KMS-11 (cell line): ENCODE measurements at regions not wholly inside any gene's neighbourhood (a gene's known extent, or its start where the extent isn't known, plus 50 kb on each side); places are given as distances from the start of the nearest gene placed in this dataset.

Experiments used
- H2AFZ ChIP-seq: fragments of 200-600 bp; sonication (generic); 2 replicates; pipeline ENCODE4 v1.6.1; 2016; ENCODE audit warnings: antibody characterized with exemption, mixed run types, low read depth
- H3K27ac ChIP-seq: fragments of 200-600 bp; sonication (generic); 2 replicates; pipeline ENCODE4 v1.6.1; 2016; ENCODE audit warnings: mild to moderate bottlenecking, mixed run types
- H3K27me3 ChIP-seq: fragments of 200-600 bp; sonication (generic); 2 replicates; pipeline ENCODE4 v1.6.1; 2017; ENCODE audit warnings: mild to moderate bottlenecking, low read depth, mixed run types, moderate library complexity; ENCODE audit not compliant: insufficient read depth
- H3K36me3 ChIP-seq: fragments of 200-600 bp; sonication (generic); 2 replicates; pipeline ENCODE4 v1.6.1; 2017; ENCODE audit warnings: mild to moderate bottlenecking, mixed run types; ENCODE audit not compliant: insufficient read depth
- H3K4me1 ChIP-seq: fragments of 200-600 bp; sonication (generic); 2 replicates; pipeline ENCODE4 v1.6.1; 2016; ENCODE audit warnings: mild to moderate bottlenecking, low read depth, mixed run types; ENCODE audit not compliant: poor library complexity, severe bottlenecking
- H3K4me2 ChIP-seq: fragments of 200-600 bp; sonication (generic); 2 replicates; pipeline ENCODE4 v1.7.0; 2016; ENCODE audit warnings: mild to moderate bottlenecking, mixed run types
- H3K4me3 ChIP-seq: fragments of 200-600 bp; sonication (generic); IDR thresholded peaks from 2 replicates; pipeline ENCODE4 v1.6.1; 2017; ENCODE audit warnings: low read depth, low read length, mixed read lengths; ENCODE audit not compliant: insufficient read depth
- H3K79me2 ChIP-seq: fragments of 200-600 bp; sonication (generic); 2 replicates; pipeline ENCODE4 v1.6.1; 2016; ENCODE audit warnings: low read depth, mixed run types; ENCODE audit not compliant: insufficient read depth
- H3K9ac ChIP-seq: fragments of 200-600 bp; sonication (generic); 2 replicates; pipeline ENCODE4 v1.6.1; 2016; ENCODE audit warnings: mild to moderate bottlenecking, mixed run types
- H4K20me1 ChIP-seq: fragments of 200-600 bp; sonication (generic); 2 replicates; pipeline ENCODE4 v1.6.1; 2016; ENCODE audit warnings: mild to moderate bottlenecking, mixed run types; ENCODE audit not compliant: insufficient read depth
- TF ChIP-seq, protein P1 (sequence below): fragments of 200-600 bp; sonication (generic); conservative IDR thresholded peaks from 2 replicates; pipeline ENCODE4 v1.6.1; 2017; ENCODE audit warnings: low read depth, mild to moderate bottlenecking, antibody characterized with exemption, low read length, moderate library complexity, mixed read lengths

DNA sequence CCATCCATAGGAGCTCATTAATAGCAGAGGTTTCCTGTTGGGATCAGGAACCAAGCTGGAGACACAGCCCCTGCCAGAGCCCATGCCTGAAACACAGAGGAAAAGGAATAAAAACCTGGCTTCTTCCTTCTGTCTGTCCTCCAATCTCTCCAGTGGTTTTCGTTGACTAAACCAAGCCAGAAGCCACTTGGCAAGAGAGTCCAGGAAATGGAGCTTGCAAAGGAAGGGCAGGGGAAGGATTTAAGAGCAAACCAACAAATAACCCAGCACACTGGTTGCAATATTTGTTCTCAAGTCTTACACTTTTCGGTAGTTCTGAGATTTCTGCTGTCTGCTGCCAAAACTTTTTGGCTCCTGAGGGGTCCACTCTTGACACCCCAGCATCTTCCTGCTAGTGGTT, 137.0 kb upstream of the BMP2 start:
- Histone ChIP-seq H3K9ac (no peak overlapping the region), H3K27ac (no peak overlapping the region), H3K4me3 (no peak overlapping the region), H3K4me1 (no peaks in the 10 kb centered on the region), H3K79me2 (no peaks in the 10 kb centered on the region), H2AFZ (no peak overlapping the region), H3K27me3 (no peaks in the 10 kb centered on the region), H3K4me2 (no peak overlapping the region), H3K36me3 (no peaks in the 10 kb centered on the region), H4K20me1 (no peaks in the 10 kb centered on the region)
- TF ChIP-seq, protein P1, sequence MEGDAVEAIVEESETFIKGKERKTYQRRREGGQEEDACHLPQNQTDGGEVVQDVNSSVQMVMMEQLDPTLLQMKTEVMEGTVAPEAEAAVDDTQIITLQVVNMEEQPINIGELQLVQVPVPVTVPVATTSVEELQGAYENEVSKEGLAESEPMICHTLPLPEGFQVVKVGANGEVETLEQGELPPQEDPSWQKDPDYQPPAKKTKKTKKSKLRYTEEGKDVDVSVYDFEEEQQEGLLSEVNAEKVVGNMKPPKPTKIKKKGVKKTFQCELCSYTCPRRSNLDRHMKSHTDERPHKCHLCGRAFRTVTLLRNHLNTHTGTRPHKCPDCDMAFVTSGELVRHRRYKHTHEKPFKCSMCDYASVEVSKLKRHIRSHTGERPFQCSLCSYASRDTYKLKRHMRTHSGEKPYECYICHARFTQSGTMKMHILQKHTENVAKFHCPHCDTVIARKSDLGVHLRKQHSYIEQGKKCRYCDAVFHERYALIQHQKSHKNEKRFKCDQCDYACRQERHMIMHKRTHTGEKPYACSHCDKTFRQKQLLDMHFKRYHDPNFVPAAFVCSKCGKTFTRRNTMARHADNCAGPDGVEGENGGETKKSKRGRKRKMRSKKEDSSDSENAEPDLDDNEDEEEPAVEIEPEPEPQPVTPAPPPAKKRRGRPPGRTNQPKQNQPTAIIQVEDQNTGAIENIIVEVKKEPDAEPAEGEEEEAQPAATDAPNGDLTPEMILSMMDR, result no peak

DNA sequence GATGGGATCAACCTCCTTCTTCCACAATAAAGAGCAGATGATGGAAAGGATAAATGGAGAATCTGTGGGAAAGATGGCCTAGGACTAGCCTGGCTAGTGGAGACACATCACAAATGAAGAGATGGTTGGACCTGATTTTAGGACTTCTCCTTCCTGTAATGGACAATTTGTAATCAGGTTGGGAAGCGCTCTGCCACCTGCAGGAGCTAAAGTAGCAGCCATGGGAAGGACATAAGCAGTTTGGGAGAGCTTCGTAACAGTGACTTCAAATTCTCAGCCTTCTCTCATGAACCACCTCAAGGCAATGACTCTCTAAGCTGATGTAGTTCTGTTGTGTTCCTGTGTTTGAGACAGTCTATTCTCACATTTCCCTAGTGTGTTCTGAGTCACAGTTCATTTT, 137.9 kb upstream of the BMP2 start:
- H3K4me3 ChIP-seq, result no peak overlapping the region
- H3K27ac ChIP-seq, result no peak overlapping the region
- no peaks in the 10 kb centered on the region for H3K4me1 ChIP-seq
- H4K20me1 ChIP-seq, result no peaks in the 10 kb centered on the region
- H2AFZ ChIP-seq, result no peak overlapping the region
- TF ChIP-seq, protein P1, result no peak
- H3K27me3 ChIP-seq, result no peaks in the 10 kb centered on the region
- no peak overlapping the region for H3K4me2 ChIP-seq
- no peaks in the 10 kb centered on the region for H3K79me2 ChIP-seq
- no peak overlapping the region for H3K9ac ChIP-seq
- no peaks in the 10 kb centered on the region for H3K36me3 ChIP-seq

DNA sequence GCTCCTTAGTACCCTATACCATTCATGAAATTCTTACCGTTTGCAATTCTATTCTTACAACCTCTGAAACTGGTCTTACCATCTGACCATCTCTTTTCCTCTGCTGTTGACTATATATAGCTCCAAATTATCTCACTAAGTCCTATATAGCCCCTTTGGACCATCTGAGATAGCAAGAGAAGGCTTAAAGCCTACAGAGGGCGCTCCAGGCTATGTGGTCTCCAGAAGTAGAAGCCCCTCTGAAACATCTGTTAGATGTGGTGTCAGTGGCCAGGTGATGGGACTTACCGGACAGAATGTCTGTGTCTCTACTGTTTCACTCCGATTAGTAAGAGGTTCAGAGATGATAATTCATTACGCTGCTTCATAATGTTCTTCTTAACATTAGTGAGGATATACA, 140.7 kb upstream of the BMP2 start:
- Histone ChIP-seq H3K4me2 (no peak overlapping the region), H3K36me3 (no peaks in the 10 kb centered on the region), H3K79me2 (no peaks in the 10 kb centered on the region), H3K4me3 (no peak overlapping the region), H4K20me1 (no peaks in the 10 kb centered on the region), H3K27me3 (no peaks in the 10 kb centered on the region), H3K4me1 (no peaks in the 10 kb centered on the region), H2AFZ (no peak overlapping the region), H3K9ac (no peak overlapping the region), H3K27ac (no peak overlapping the region)
- TF ChIP-seq, protein P1, result no peak

DNA sequence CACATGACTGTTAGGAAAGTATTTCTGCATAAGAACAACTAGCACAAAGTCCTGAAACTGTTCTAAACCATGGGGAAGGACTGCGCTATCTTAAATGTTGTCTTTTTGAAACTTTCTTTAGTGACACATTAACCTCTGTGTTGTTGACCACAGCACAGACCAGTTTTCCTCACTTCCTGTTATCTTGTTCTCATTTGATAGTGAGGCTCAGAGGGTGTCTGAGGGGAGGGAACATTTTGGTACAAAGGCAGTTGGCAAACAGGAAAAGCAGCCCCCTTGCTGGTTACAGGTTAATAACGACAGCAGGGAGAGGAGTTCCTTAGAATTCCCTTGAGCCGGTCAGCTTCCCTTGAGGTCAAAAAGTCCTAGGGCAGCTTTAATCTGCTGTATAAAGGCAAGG, 143.5 kb upstream of the BMP2 start:
- no peaks in the 10 kb centered on the region for H3K27me3 ChIP-seq
- no peaks in the 10 kb centered on the region for H3K79me2 ChIP-seq
- H3K9ac ChIP-seq, result no peak overlapping the region
- H3K4me3 ChIP-seq, result no peak overlapping the region
- H3K36me3 ChIP-seq, result no peaks in the 10 kb centered on the region
- TF ChIP-seq, protein P1, result no peak
- no peak overlapping the region for H3K27ac ChIP-seq
- H3K4me1 ChIP-seq, result no peaks in the 10 kb centered on the region
- H4K20me1 ChIP-seq, result no peaks in the 10 kb centered on the region
- H2AFZ ChIP-seq, result no peak overlapping the region
- no peak overlapping the region for H3K4me2 ChIP-seq

DNA sequence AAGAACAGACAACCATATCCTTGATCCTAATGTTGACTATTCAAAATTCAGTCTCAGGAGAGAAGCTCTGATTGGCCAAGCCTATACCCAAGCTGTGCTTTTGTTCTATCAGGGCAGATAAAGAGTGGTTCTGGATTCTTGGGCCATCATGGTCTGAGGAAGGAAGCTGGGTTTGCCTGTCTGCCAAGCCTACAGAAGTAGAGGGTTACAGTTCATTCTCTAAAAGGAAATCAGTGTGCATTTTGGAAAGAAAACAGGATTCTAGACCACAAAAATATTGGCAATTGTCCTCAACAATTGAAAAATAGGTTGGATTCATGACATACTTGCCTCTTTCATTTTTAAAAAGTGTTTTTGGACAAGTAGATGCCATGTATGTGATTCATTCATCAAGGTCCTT, 145.4 kb upstream of the BMP2 start:
- Histone ChIP-seq H3K4me3 (no peak overlapping the region), H4K20me1 (no peaks in the 10 kb centered on the region), H3K9ac (no peak overlapping the region), H3K79me2 (no peaks in the 10 kb centered on the region), H3K36me3 (no peaks in the 10 kb centered on the region), H2AFZ (no peak overlapping the region), H3K27ac (no peak overlapping the region), H3K4me1 (no peaks in the 10 kb centered on the region), H3K27me3 (no peaks in the 10 kb centered on the region), H3K4me2 (no peak overlapping the region)
- TF ChIP-seq, protein P1, result no peak
